Nephron progenitor cell (in vitro differentiated cells): ENCODE measurements at regions not wholly inside any gene's neighbourhood (a gene's known extent, or its start where the extent isn't known, plus 50 kb on each side); places are given as distances from the start of the nearest gene placed in this dataset.

Experiments used
- DNase-seq: peaks from one replicate; pipeline ENCODE4 v3.0.0; 2021
- H3K27ac Mint-ChIP-seq: 2 replicates; pipeline ENCODE4 v1.8.0; 2021; ENCODE audit warnings: mild to moderate bottlenecking, moderate library complexity, mixed read lengths
- H3K27me3 Mint-ChIP-seq: 2 replicates; pipeline ENCODE4 v1.8.0; 2021; ENCODE audit warnings: mild to moderate bottlenecking, low read depth, mixed read lengths; ENCODE audit not compliant: poor library complexity
- H3K36me3 Mint-ChIP-seq: 2 replicates; pipeline ENCODE4 v1.8.0; 2021; ENCODE audit warnings: low read depth, mixed read lengths
- H3K4me1 Mint-ChIP-seq: 2 replicates; pipeline ENCODE4 v1.8.0; 2021; ENCODE audit warnings: mixed read lengths
- H3K4me3 Mint-ChIP-seq: 2 replicates; pipeline ENCODE4 v1.8.0; 2021; ENCODE audit warnings: mild to moderate bottlenecking, moderate library complexity, mixed read lengths
- H3K9me3 Mint-ChIP-seq: 2 replicates; pipeline ENCODE4 v1.8.0; 2021; ENCODE audit warnings: mild to moderate bottlenecking, moderate library complexity, mixed read lengths
- CTCF ChIP-seq: fragments of 200-600 bp; sonication (generic); IDR thresholded peaks from 2 replicates; pipeline ENCODE4 v1.5.0; 2021; ENCODE audit warnings: antibody characterized with exemption

GRCh38 chr6:134117409-134117808 is 65.0 kb upstream of the SLC2A12 start:
- TF ChIP-seq CTCF: no peak
- Mint-ChIP-seq H3K9me3 (peaks cover 9% of the 10 kb centered on the region), H3K4me1 (peaks cover 16% of the 10 kb centered on the region), H3K27ac (peak overlapping the region; percentile 4), H3K36me3 (no peaks in the 10 kb centered on the region), H3K4me3 (no peak overlapping the region), H3K27me3 (peaks cover 3% of the 10 kb centered on the region)
- DNase-seq: no peak

GRCh38 chr6:134115715-134116074 is 63.3 kb upstream of the SLC2A12 start:
- H3K9me3 Mint-ChIP-seq: peaks cover 9% of the 10 kb centered on the region
- DNase-seq: no peak
- TF ChIP-seq CTCF: no peak
- no peaks in the 10 kb centered on the region for H3K36me3 Mint-ChIP-seq
- no peak overlapping the region for H3K27ac Mint-ChIP-seq
- H3K4me1 Mint-ChIP-seq: peaks cover 16% of the 10 kb centered on the region
- no peak overlapping the region for H3K4me3 Mint-ChIP-seq
- peaks cover 3% of the 10 kb centered on the region for H3K27me3 Mint-ChIP-seq

GRCh38 chr6:134114918-134115714 is 62.7 kb upstream of the SLC2A12 start:
- H3K4me3 Mint-ChIP-seq: no peak overlapping the region
- H3K4me1 Mint-ChIP-seq: peaks cover 16% of the 10 kb centered on the region
- no peak for DNase-seq
- peaks cover 5% of the 10 kb centered on the region for H3K9me3 Mint-ChIP-seq
- peaks cover 3% of the 10 kb centered on the region for H3K27me3 Mint-ChIP-seq
- TF ChIP-seq CTCF: no peak
- no peaks in the 10 kb centered on the region for H3K36me3 Mint-ChIP-seq
- no peak overlapping the region for H3K27ac Mint-ChIP-seq

GRCh38 chr6:134114489-134114888 is 62.1 kb upstream of the SLC2A12 start:
- Mint-ChIP-seq H3K27ac (no peak overlapping the region), H3K4me1 (peaks cover 16% of the 10 kb centered on the region), H3K9me3 (no peaks in the 10 kb centered on the region), H3K27me3 (peaks cover 3% of the 10 kb centered on the region), H3K36me3 (no peaks in the 10 kb centered on the region), H3K4me3 (no peak overlapping the region)
- TF ChIP-seq CTCF: no peak
- no peak for DNase-seq

GRCh38 chr6:134111726-134112125 is 59.3 kb upstream of the SLC2A12 start:
- Mint-ChIP-seq H3K9me3 (peaks cover 3% of the 10 kb centered on the region), H3K4me3 (no peak overlapping the region), H3K4me1 (peaks cover 12% of the 10 kb centered on the region), H3K27ac (no peak overlapping the region), H3K36me3 (no peaks in the 10 kb centered on the region), H3K27me3 (peaks cover 3% of the 10 kb centered on the region)
- no peak for TF ChIP-seq CTCF
- no peak for DNase-seq

GRCh38 chr6:134111062-134111677 is 58.7 kb upstream of the SLC2A12 start:
- Mint-ChIP-seq H3K9me3 (peaks cover 3% of the 10 kb centered on the region), H3K36me3 (no peaks in the 10 kb centered on the region), H3K27ac (no peak overlapping the region), H3K4me3 (no peak overlapping the region), H3K27me3 (peaks cover 3% of the 10 kb centered on the region), H3K4me1 (peaks cover 17% of the 10 kb centered on the region)
- TF ChIP-seq CTCF: peak; percentile 60
- peak; percentile 17 for DNase-seq
